Sigmoid colon (tissue), 4 donors: ENCODE measurements at regions not wholly inside any gene's neighbourhood (a gene's known extent, or its start where the extent isn't known, plus 50 kb on each side); places are given as distances from the start of the nearest gene placed in this dataset.

ENCODE experiments used
- CTCF ChIP-seq, 4 experiments: fragments of 450-650 bp in 3 of 4; fragments of 200-600 bp in 1 of 4; IDR thresholded peaks; one replicate each; pipeline ENCODE4 v1.5.1; 2016 to 2019; ENCODE audit warnings: antibody characterized with exemption in 4 of 4, mild to moderate bottlenecking in 3 of 4, moderate library complexity in 2 of 4
- EP300 ChIP-seq, 4 donors: sonication (generic); formaldehyde crosslinking; IDR thresholded peaks; one replicate each; pipeline ENCODE4 v1.6.1; 2017; ENCODE audit warnings: antibody characterized with exemption in 4 of 4
- POLR2A ChIP-seq, 2 donors: fragments of 450-650 bp; IDR thresholded peaks; one replicate each; pipeline ENCODE4 v1.6.1; 2016; ENCODE audit warnings: antibody characterized with exemption in 2 of 2, mild to moderate bottlenecking in 2 of 2, moderate library complexity in 2 of 2

- TF ChIP-seq CTCF (IDR thresholded peaks at IDR 0.05) (no peak), EP300 (IDR thresholded peaks at IDR 0.05) (no peak), POLR2A (IDR thresholded peaks at IDR 0.05) (no peak)
Observed at GRCh38 chr5:113770648-113771047, 257.2 kb downstream of the YTHDC2 start.
